ENCODE measurements at regions not wholly inside any gene's neighbourhood (a gene's known extent, or its start where the extent isn't known, plus 50 kb on each side); places are given as distances from the start of the nearest gene placed in this dataset.

GRCh38 chr1:81330111-81330510 is 470.6 kb upstream of the ADGRL2 start (continued):
- TF ChIP-seq, protein P1, sequence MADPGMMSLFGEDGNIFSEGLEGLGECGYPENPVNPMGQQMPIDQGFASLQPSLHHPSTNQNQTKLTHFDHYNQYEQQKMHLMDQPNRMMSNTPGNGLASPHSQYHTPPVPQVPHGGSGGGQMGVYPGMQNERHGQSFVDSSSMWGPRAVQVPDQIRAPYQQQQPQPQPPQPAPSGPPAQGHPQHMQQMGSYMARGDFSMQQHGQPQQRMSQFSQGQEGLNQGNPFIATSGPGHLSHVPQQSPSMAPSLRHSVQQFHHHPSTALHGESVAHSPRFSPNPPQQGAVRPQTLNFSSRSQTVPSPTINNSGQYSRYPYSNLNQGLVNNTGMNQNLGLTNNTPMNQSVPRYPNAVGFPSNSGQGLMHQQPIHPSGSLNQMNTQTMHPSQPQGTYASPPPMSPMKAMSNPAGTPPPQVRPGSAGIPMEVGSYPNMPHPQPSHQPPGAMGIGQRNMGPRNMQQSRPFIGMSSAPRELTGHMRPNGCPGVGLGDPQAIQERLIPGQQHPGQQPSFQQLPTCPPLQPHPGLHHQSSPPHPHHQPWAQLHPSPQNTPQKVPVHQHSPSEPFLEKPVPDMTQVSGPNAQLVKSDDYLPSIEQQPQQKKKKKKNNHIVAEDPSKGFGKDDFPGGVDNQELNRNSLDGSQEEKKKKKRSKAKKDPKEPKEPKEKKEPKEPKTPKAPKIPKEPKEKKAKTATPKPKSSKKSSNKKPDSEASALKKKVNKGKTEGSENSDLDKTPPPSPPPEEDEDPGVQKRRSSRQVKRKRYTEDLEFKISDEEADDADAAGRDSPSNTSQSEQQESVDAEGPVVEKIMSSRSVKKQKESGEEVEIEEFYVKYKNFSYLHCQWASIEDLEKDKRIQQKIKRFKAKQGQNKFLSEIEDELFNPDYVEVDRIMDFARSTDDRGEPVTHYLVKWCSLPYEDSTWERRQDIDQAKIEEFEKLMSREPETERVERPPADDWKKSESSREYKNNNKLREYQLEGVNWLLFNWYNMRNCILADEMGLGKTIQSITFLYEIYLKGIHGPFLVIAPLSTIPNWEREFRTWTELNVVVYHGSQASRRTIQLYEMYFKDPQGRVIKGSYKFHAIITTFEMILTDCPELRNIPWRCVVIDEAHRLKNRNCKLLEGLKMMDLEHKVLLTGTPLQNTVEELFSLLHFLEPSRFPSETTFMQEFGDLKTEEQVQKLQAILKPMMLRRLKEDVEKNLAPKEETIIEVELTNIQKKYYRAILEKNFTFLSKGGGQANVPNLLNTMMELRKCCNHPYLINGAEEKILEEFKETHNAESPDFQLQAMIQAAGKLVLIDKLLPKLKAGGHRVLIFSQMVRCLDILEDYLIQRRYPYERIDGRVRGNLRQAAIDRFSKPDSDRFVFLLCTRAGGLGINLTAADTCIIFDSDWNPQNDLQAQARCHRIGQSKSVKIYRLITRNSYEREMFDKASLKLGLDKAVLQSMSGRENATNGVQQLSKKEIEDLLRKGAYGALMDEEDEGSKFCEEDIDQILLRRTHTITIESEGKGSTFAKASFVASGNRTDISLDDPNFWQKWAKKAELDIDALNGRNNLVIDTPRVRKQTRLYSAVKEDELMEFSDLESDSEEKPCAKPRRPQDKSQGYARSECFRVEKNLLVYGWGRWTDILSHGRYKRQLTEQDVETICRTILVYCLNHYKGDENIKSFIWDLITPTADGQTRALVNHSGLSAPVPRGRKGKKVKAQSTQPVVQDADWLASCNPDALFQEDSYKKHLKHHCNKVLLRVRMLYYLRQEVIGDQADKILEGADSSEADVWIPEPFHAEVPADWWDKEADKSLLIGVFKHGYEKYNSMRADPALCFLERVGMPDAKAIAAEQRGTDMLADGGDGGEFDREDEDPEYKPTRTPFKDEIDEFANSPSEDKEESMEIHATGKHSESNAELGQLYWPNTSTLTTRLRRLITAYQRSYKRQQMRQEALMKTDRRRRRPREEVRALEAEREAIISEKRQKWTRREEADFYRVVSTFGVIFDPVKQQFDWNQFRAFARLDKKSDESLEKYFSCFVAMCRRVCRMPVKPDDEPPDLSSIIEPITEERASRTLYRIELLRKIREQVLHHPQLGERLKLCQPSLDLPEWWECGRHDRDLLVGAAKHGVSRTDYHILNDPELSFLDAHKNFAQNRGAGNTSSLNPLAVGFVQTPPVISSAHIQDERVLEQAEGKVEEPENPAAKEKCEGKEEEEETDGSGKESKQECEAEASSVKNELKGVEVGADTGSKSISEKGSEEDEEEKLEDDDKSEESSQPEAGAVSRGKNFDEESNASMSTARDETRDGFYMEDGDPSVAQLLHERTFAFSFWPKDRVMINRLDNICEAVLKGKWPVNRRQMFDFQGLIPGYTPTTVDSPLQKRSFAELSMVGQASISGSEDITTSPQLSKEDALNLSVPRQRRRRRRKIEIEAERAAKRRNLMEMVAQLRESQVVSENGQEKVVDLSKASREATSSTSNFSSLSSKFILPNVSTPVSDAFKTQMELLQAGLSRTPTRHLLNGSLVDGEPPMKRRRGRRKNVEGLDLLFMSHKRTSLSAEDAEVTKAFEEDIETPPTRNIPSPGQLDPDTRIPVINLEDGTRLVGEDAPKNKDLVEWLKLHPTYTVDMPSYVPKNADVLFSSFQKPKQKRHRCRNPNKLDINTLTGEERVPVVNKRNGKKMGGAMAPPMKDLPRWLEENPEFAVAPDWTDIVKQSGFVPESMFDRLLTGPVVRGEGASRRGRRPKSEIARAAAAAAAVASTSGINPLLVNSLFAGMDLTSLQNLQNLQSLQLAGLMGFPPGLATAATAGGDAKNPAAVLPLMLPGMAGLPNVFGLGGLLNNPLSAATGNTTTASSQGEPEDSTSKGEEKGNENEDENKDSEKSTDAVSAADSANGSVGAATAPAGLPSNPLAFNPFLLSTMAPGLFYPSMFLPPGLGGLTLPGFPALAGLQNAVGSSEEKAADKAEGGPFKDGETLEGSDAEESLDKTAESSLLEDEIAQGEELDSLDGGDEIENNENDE (IDR thresholded peaks at IDR 0.05; ENCODE audit: insufficient replicate concordance, low read length): no peak
- TF ChIP-seq RXRA (IDR thresholded peaks at IDR 0.05; ENCODE audit: insufficient read depth, low read depth, low read length) (no peak), EZH2 (IDR thresholded peaks at IDR 0.05; ENCODE audit: low read depth, low read length, severe bottlenecking) (no peak), MAFK (IDR thresholded peaks at IDR 0.05; ENCODE audit: low read depth, low read length) (no peak), SRF (IDR thresholded peaks at IDR 0.05; ENCODE audit: low read depth, low read length) (no peak), SIN3A (conservative IDR thresholded peaks at IDR 0.05 in 1 of 2, IDR thresholded peaks at IDR 0.05 in 1 of 2; ENCODE audit: low read depth in 1 of 2, low read length in 2 of 2) (no peak)
- TF ChIP-seq, protein P2, sequence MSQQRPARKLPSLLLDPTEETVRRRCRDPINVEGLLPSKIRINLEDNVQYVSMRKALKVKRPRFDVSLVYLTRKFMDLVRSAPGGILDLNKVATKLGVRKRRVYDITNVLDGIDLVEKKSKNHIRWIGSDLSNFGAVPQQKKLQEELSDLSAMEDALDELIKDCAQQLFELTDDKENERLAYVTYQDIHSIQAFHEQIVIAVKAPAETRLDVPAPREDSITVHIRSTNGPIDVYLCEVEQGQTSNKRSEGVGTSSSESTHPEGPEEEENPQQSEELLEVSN (IDR thresholded peaks at IDR 0.05): no peak
- TF ChIP-seq, protein P3, sequence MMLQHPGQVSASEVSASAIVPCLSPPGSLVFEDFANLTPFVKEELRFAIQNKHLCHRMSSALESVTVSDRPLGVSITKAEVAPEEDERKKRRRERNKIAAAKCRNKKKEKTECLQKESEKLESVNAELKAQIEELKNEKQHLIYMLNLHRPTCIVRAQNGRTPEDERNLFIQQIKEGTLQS (IDR thresholded peaks at IDR 0.05; ENCODE audit: insufficient read depth, low read depth, low read length): no peak

Measured in H1 (cell line).